ENCODE measurements at regions not wholly inside any gene's neighbourhood (a gene's known extent, or its start where the extent isn't known, plus 50 kb on each side); places are given as distances from the start of the nearest gene placed in this dataset.

- TF ChIP-seq, protein P1, sequence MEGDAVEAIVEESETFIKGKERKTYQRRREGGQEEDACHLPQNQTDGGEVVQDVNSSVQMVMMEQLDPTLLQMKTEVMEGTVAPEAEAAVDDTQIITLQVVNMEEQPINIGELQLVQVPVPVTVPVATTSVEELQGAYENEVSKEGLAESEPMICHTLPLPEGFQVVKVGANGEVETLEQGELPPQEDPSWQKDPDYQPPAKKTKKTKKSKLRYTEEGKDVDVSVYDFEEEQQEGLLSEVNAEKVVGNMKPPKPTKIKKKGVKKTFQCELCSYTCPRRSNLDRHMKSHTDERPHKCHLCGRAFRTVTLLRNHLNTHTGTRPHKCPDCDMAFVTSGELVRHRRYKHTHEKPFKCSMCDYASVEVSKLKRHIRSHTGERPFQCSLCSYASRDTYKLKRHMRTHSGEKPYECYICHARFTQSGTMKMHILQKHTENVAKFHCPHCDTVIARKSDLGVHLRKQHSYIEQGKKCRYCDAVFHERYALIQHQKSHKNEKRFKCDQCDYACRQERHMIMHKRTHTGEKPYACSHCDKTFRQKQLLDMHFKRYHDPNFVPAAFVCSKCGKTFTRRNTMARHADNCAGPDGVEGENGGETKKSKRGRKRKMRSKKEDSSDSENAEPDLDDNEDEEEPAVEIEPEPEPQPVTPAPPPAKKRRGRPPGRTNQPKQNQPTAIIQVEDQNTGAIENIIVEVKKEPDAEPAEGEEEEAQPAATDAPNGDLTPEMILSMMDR (conservative IDR thresholded peaks at IDR 0.05; ENCODE audit: low read depth, low read length), result no peak
- TF ChIP-seq RFX5 (IDR thresholded peaks at IDR 0.05; ENCODE audit: low read depth, low read length) (no peak), POLR2A (IDR thresholded peaks at IDR 0.05; ENCODE audit: low read depth, low read length) (no peak), CEBPB (IDR thresholded peaks at IDR 0.05; ENCODE audit: low read depth, low read length) (no peak), RAD21 (IDR thresholded peaks at IDR 0.05; ENCODE audit: low read length) (no peak), SMC3 (IDR thresholded peaks at IDR 0.05; ENCODE audit: low read depth, low read length) (no peak), MXI1 (IDR thresholded peaks at IDR 0.05; ENCODE audit: borderline replicate concordance, low read depth, low read length) (no peak), BHLHE40 (IDR thresholded peaks at IDR 0.05; ENCODE audit: low read depth, low read length) (no peak)
- TF ChIP-seq, protein P2, sequence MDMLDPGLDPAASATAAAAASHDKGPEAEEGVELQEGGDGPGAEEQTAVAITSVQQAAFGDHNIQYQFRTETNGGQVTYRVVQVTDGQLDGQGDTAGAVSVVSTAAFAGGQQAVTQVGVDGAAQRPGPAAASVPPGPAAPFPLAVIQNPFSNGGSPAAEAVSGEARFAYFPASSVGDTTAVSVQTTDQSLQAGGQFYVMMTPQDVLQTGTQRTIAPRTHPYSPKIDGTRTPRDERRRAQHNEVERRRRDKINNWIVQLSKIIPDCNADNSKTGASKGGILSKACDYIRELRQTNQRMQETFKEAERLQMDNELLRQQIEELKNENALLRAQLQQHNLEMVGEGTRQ (IDR thresholded peaks at IDR 0.05; ENCODE audit: low read depth, low read length), result no peak
These were observed 206.5 kb upstream of the TSHZ3 start for GRCh38 chr19:31555634-31556215.

Measured in IMR-90 (cell line).